C4-2B (cell line): ENCODE measurements at regions not wholly inside any gene's neighbourhood (a gene's known extent, or its start where the extent isn't known, plus 50 kb on each side); places are given as distances from the start of the nearest gene placed in this dataset.

Source experiments
- ZFX ChIP-seq: fragments of 450-650 bp; IDR thresholded peaks from 2 replicates; pipeline ENCODE4 v1.6.1; 2017
- TF ChIP-seq, protein P1 (sequence below): fragments of 450-650 bp; conservative IDR thresholded peaks from 2 replicates; pipeline ENCODE4 v1.5.1; 2017; ENCODE audit warnings: mild to moderate bottlenecking

DNA sequence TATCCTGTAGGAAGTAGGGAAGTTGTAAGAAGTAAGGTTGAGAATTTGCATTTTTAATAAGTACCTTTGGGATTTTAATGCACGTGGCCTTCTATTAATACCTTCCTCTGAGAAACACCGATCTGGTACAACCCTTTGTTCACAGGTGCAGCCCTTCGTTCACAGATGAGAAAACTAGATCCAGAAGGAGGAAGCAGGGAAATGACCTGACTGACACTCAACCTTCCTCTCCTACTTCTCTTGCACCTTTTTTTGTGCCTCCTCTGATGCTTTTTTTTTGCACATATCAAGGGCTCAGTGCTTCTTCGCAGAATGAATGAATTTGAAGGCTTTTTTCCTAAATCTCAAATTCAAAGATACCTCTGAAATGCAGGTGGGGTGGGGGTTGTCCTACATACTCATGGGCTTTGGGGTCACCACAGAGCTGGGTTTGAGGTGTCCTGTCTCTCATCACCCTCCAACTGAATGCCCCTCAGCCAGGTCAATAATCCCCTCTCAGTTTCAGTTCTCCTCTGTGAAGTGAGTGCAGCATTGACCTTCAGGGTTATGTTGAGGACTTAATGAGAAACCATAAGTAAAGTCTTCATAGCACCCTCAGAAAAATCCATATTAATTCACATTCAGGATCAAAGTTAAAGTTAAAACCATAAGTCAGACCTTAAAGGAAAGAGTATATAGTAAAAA is 161.5 kb upstream of the CTNNB1 start:
- TF ChIP-seq, protein P1, sequence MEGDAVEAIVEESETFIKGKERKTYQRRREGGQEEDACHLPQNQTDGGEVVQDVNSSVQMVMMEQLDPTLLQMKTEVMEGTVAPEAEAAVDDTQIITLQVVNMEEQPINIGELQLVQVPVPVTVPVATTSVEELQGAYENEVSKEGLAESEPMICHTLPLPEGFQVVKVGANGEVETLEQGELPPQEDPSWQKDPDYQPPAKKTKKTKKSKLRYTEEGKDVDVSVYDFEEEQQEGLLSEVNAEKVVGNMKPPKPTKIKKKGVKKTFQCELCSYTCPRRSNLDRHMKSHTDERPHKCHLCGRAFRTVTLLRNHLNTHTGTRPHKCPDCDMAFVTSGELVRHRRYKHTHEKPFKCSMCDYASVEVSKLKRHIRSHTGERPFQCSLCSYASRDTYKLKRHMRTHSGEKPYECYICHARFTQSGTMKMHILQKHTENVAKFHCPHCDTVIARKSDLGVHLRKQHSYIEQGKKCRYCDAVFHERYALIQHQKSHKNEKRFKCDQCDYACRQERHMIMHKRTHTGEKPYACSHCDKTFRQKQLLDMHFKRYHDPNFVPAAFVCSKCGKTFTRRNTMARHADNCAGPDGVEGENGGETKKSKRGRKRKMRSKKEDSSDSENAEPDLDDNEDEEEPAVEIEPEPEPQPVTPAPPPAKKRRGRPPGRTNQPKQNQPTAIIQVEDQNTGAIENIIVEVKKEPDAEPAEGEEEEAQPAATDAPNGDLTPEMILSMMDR: no peak
- TF ChIP-seq ZFX: no peak
